ENCODE measurements at regions not wholly inside any gene's neighbourhood (a gene's known extent, or its start where the extent isn't known, plus 50 kb on each side); places are given as distances from the start of the nearest gene placed in this dataset.

DNA sequence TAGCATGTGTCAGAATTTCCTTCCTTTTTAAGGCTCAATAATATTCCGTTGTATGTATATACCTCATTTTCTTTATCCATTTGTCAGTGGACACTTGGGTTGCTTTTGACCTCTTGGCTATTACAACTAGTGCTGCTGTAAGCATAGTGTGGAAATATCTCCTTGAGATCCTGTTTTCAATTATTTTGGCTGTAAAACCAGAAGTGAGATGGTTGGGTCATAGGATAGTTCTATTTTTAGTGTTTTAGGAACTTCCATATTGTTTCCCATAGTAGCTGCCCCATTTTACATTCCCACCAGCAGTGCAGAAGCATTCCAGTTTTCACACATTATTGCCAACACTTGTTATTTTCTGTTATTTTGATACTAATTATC is 70.4 kb upstream of the C15orf39 start:
- TF ChIP-seq POLR2A (IDR thresholded peaks at IDR 0.05; ENCODE audit: low read length) (no peak), GATA1 (IDR thresholded peaks at IDR 0.05; ENCODE audit: low read depth, low read length) (no peak)

Measured in erythroblast (primary cell).